ENCODE measurements at regions not wholly inside any gene's neighbourhood (a gene's known extent, or its start where the extent isn't known, plus 50 kb on each side); places are given as distances from the start of the nearest gene placed in this dataset.

DNA sequence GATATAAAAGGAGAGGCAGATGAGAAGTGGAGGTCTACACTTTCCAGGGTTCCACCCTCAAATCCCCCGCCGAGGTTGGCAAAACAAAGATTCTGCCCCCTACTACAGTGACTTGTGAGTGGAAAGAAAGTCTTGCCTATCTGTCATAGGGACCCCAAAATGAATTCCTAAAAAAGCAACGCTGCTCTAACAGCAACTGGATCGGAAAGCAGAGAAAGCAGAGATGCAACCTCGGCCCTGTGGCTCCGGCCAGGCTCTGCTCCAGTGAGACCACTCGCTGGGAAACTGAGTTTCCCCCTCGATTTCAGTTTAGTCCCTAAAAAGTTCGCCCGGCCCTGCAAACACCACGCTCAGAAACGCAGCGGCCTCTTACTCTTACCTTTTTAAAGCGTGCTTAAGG lies 297.9 kb upstream of the NFE2L3 start:
- TF ChIP-seq, protein P1, sequence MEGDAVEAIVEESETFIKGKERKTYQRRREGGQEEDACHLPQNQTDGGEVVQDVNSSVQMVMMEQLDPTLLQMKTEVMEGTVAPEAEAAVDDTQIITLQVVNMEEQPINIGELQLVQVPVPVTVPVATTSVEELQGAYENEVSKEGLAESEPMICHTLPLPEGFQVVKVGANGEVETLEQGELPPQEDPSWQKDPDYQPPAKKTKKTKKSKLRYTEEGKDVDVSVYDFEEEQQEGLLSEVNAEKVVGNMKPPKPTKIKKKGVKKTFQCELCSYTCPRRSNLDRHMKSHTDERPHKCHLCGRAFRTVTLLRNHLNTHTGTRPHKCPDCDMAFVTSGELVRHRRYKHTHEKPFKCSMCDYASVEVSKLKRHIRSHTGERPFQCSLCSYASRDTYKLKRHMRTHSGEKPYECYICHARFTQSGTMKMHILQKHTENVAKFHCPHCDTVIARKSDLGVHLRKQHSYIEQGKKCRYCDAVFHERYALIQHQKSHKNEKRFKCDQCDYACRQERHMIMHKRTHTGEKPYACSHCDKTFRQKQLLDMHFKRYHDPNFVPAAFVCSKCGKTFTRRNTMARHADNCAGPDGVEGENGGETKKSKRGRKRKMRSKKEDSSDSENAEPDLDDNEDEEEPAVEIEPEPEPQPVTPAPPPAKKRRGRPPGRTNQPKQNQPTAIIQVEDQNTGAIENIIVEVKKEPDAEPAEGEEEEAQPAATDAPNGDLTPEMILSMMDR (IDR thresholded peaks at IDR 0.05; ENCODE audit: low read depth, low read length, missing control alignments), result no peak
- H3K4me3 ChIP-seq (replicated peaks; ENCODE audit: low read depth, low read length), result no peak overlapping the region
- no peak for DNase-seq (ENCODE audit: extremely low read depth, low read depth)

- no peak overlapping the region for H3K4me3 ChIP-seq (replicated peaks; ENCODE audit: low read depth, low read length)
- TF ChIP-seq, protein P1 (IDR thresholded peaks at IDR 0.05; ENCODE audit: low read depth, low read length, missing control alignments), result peak; percentile 52
- DNase-seq (ENCODE audit: extremely low read depth, low read depth), result no peak
These were observed 297.1 kb upstream of the NFE2L3 start for GRCh38 chr7:25854608-25855497.

DNA sequence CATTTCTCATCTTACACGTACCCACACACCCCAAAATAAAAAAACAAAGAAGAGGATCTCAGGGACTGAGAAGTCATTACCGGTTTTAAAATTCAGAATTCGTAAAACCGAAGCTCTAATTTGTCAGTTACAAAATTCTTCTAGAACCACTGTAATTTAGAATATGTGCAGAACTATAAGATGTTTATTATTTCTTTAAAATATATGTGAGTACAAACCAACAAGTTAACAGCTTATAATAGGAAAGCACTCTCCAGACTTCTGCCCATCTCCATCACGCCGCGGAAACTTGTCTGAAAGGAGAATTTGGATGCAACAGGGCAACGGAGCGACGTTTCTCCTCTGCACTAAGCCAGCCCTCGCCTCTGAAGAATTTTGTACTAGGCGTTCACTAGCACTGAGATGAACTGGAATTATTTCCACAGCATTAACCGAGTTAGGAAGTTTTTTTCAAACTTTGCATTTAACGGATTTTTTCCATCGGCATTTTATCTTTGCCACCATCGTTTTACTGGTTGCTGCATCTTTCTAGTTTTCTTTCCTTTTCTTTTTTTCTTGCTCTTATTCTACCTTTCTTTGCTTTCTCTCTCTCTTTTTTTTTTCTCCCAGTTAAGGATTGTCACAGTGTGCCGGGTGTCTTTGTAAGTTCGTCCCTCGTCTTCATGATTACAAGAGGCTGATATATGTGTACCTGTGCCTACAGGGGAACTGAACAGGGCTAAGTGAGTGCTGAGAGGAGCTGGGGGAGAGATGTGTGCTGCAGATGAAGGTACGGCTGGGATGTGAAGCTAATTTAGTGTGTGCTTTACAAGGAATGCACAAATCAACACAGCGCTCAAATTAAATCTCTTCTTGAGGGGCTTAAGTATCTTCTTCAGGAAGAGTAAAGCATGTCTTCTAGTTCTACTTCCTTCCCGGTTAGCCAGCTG lies 295.9 kb upstream of the NFE2L3 start:
- TF ChIP-seq, protein P1 (IDR thresholded peaks at IDR 0.05; ENCODE audit: low read depth, low read length, missing control alignments), result no peak
- peak overlapping the region; percentile 42 for H3K4me3 ChIP-seq (replicated peaks; ENCODE audit: low read depth, low read length)
- no peak for DNase-seq (ENCODE audit: extremely low read depth, low read depth)

DNA sequence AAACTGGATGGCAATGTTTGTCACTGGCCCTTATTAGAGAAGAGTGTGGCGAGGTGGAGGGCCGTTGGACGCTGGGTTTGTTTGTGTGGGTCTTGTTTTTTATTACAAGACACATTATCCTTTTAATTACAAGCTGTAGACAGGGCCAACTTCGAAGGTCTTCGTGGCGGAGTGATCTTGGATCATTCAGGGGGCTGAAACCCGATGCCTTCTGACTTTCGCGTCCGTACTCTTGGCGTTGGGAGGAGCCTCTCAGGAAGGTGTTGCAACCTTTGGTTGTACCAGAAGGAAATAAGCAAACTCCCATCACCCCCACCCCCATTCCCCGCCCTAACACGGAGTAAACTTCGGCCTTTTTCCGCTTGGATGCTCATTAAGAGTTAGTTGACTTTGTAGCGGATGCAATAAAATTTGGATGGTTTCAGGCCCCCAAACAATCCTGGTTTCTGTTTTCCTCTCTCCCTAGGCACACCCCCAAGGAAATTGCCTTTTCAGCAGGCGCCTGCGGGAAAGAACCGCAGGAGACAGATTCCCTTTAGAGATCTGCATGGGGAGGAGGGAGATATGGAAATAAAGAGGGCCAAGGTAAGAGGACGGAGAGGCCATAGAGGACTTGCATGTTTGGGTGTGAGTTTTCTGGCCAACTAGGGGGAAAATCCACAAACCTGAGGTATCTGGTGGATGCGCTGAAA lies 294.5 kb upstream of the NFE2L3 start:
- peak overlapping the region; percentile 42 for H3K4me3 ChIP-seq (replicated peaks; ENCODE audit: low read depth, low read length)
- TF ChIP-seq, protein P1 (IDR thresholded peaks at IDR 0.05; ENCODE audit: low read depth, low read length, missing control alignments), result no peak
- no peak for DNase-seq (ENCODE audit: extremely low read depth, low read depth)

DNA sequence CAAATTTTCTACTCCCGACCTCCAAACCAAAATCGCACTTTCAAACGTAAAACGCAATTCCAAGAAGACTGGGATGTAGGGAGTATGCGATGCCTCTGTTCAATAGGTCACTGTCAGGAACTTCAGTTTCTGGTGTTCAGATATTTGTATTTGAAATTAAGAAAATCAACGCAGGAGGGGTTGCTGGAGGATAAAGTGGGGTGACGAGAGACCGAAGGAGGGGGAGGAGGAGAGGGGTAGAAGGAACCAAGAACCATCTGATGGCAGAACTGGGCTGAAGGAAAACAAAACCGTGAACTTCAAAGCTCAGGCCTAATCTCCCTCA lies 293.8 kb upstream of the NFE2L3 start:
- H3K4me3 ChIP-seq (replicated peaks; ENCODE audit: low read depth, low read length), result no peak overlapping the region
- DNase-seq (ENCODE audit: extremely low read depth, low read depth), result no peak
- TF ChIP-seq, protein P1 (IDR thresholded peaks at IDR 0.05; ENCODE audit: low read depth, low read length, missing control alignments), result no peak
